ENCODE measurements at regions not wholly inside any gene's neighbourhood (a gene's known extent, or its start where the extent isn't known, plus 50 kb on each side); places are given as distances from the start of the nearest gene placed in this dataset.

GRCh38 chr3:20322085-20322484 lies 136.1 kb upstream of the SGO1 start (continued):
- TF ChIP-seq ZBTB6 (tag by site-specific recombination; IDR thresholded peaks at IDR 0.05) (no peak), HIC1 (tag by site-specific recombination; IDR thresholded peaks at IDR 0.05) (no peak), ZNF175 (tag by site-specific recombination; IDR thresholded peaks at IDR 0.05) (no peak), MEIS1 (CRISPR knock-in tag; IDR thresholded peaks at IDR 0.05; ENCODE audit: borderline replicate concordance) (no peak), ZNF266 (tag by site-specific recombination; IDR thresholded peaks at IDR 0.05; ENCODE audit: low read depth) (no peak)

GRCh38 chr3:20321391-20322047 lies 135.5 kb upstream of the SGO1 start:
- Histone ChIP-seq H3K36me3 (ENCODE audit: control insufficient read depth in 2 of 2, insufficient read depth in 1 of 2, low read length in 2 of 2) (no peaks in the 10 kb centered on the region), H3K4me3 (ENCODE audit: low read depth, low read length) (no peak overlapping the region), H3K9me3 (ENCODE audit: control insufficient read depth, insufficient read depth, low read depth, low read length) (no peaks in the 10 kb centered on the region), H3K4me1 (ENCODE audit: control insufficient read depth, insufficient read depth, low read length) (no peaks in the 10 kb centered on the region), H3K27ac (ENCODE audit: extremely low read depth, low read depth, low read length) (no peak overlapping the region)
- TF ChIP-seq BCL11B (tag by site-specific recombination; IDR thresholded peaks at IDR 0.05; ENCODE audit: low read depth) = no peak
- TF ChIP-seq OSR2 (tag by site-specific recombination; IDR thresholded peaks at IDR 0.05) = no peak
- no peak for TF ChIP-seq ZNF677 (tag by site-specific recombination; IDR thresholded peaks at IDR 0.05)
- no peak for TF ChIP-seq HIC1 (tag by site-specific recombination; IDR thresholded peaks at IDR 0.05)
- TF ChIP-seq ZNF23 (tag by site-specific recombination; IDR thresholded peaks at IDR 0.05; ENCODE audit: borderline replicate concordance) = no peak
- TF ChIP-seq ZNF433 (tag by site-specific recombination; IDR thresholded peaks at IDR 0.05; ENCODE audit: low read depth) = no peak
- CTCF ChIA-PET = no interaction called here
- POLR2A ChIA-PET = no interaction called here

GRCh38 chr3:20320489-20320888 lies 134.5 kb upstream of the SGO1 start:
- H3K36me3 ChIP-seq (ENCODE audit: control insufficient read depth in 2 of 2, insufficient read depth in 1 of 2, low read length in 2 of 2) = no peaks in the 10 kb centered on the region
- ChIA-PET POLR2A (no interaction called here), CTCF (no interaction called here)
- H3K4me1 ChIP-seq (ENCODE audit: control insufficient read depth, insufficient read depth, low read length) = no peaks in the 10 kb centered on the region
- no peaks in the 10 kb centered on the region for H3K9me3 ChIP-seq (ENCODE audit: control insufficient read depth, insufficient read depth, low read depth, low read length)
- no peak overlapping the region for H3K4me3 ChIP-seq (ENCODE audit: low read depth, low read length)
- no peak overlapping the region for H3K27ac ChIP-seq (ENCODE audit: extremely low read depth, low read depth, low read length)
- TF ChIP-seq ZNF146 (tag by site-specific recombination; IDR thresholded peaks at IDR 0.05) (no peak), ZIC2 (tag by site-specific recombination; IDR thresholded peaks at IDR 0.05) (no peak), KLF10 (tag by site-specific recombination; IDR thresholded peaks at IDR 0.05) (no peak), YY1 (tag by site-specific recombination; IDR thresholded peaks at IDR 0.05) (no peak), ATF2 (tag by site-specific recombination; IDR thresholded peaks at IDR 0.05; ENCODE audit: low read depth) (no peak), MZF1 (tag by site-specific recombination; IDR thresholded peaks at IDR 0.05; ENCODE audit: borderline replicate concordance) (no peak), ZBTB10 (tag by site-specific recombination; IDR thresholded peaks at IDR 0.05) (no peak), ZFHX2 (tag by site-specific recombination; conservative IDR thresholded peaks at IDR 0.05) (no peak), ZNF660 (tag by site-specific recombination; IDR thresholded peaks at IDR 0.05) (no peak), ZNF266 (tag by site-specific recombination; IDR thresholded peaks at IDR 0.05; ENCODE audit: low read depth) (no peak), ZNF121 (tag by site-specific recombination; IDR thresholded peaks at IDR 0.05) (no peak), PRDM1 (tag by site-specific recombination; IDR thresholded peaks at IDR 0.05) (no peak), ZNF18 (tag by site-specific recombination; IDR thresholded peaks at IDR 0.05) (no peak)
